HG02885 (cell line): ENCODE measurements at regions not wholly inside any gene's neighbourhood (a gene's known extent, or its start where the extent isn't known, plus 50 kb on each side); places are given as distances from the start of the nearest gene placed in this dataset.

ENCODE experiments used
- ATAC-seq: cut with Tn5 transposase; IDR thresholded peaks from one replicate; pipeline ENCODE4 v1.9.1; 2021; ENCODE audit warnings: mild to moderate bottlenecking; ENCODE audit not compliant: unreplicated experiment, poor library complexity

DNA sequence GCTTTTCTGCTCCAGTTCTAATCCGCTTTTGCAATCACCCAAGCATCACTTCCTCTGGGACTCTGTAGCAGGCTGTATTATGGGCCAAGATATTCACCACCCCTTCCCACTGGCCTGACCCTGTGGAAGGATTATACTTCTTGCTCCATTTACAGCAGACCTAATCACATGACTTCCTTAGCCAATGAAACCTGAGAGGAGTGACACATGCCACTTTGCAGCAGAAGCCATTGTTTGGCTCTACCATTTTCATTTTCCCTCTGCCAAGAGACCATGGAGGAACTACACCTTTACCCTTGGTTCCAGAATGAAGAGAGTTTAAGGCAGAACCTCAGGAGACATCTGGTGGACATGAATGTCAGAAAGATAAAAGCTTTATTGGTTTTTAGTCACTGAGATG is 134.9 kb upstream of the HSD17B12 start:
- ATAC-seq, result no peak

GRCh38 chr11:43546561-43547429 is 133.7 kb upstream of the HSD17B12 start:
- ATAC-seq, result no peak

DNA sequence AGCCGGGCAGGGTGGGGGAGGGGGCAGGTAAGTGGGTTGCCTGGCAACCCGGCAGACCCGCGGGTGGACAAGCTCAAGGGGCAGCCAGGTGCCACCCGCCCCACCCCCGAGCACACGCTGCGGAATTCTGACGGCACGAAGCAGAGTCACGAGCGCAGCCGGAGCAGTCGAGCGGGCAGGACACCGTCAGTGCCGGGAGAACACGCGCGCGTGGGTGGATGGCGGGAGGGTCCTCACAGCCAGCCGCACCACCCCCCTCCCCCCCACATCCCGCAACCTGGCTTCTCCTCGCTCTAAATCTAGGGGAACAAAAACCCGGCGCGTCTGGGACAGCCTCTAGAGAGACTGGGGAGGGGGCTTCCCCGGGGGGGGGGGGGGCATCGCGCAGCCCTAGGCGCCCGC is 133.1 kb upstream of the HSD17B12 start:
- ATAC-seq, result no peak

DNA sequence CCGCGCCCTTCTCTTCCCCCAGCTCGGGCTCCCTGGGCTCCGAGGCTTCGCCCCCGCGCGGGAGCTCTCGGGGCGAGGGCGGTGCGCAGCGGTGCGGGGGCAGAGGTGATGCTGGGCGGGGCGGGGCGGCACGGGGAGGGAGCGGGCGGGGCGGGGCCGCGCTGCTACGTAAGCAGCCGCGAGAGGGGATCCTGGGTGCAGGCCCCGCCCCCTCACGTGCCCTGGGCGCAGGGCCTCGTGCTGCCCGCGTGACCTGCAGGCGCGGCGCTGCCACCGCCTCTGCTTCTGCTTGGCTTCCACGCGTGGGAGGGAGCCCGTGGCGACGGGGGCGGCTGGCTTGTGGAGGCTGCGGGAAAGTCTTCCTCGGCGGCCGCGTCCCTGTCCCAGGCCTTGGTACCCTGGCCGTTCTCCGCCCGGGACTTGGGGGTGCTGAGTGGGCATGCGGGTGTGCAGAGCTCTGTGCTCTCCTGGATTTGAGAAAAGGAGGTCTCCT is 132.6 kb upstream of the HSD17B12 start:
- ATAC-seq, result no peak

- no peak for ATAC-seq
These were observed 131.6 kb upstream of the HSD17B12 start for GRCh38 chr11:43548916-43549315.

GRCh38 chr11:43549624-43550023 is 130.9 kb upstream of the HSD17B12 start:
- no peak for ATAC-seq

- no peak for ATAC-seq
These were observed 129.8 kb upstream of the HSD17B12 start for GRCh38 chr11:43550714-43551113.

DNA sequence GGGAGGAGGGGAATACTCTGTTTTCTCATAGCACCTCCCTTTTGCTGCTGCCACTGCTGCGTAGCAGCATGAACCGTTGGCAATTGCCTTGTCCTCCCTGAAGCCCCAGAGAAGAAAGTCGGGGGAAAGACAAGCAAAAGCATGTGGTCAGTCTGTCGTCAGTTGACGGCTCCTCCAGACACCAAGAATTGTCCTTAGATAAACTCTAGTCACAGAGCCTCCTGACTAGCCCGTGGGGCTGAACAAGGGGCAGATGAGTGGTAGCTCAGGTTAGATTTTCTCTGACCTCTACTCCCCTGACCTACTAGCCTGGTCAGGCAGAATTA is 126.4 kb upstream of the HSD17B12 start:
- no peak for ATAC-seq

DNA sequence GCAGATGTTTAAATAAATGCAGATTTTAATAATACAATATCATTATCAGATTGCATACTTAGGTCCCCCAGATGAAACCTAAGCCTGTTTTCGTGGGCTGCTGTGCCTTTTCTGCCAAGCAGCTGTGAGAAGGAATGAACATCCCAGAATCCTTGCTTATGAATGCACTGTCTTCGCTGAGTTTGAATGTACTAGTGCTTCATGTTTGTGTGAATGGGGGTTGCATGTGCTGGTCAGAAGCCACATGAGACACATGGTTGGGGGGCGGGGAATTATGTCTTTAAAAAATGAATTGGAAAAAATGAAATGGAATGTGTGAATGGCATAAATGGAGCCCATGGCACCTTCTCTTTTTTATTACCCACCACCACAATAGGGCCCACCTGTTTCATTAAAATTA is 125.4 kb upstream of the HSD17B12 start:
- no peak for ATAC-seq

GRCh38 chr11:43555816-43556611 is 124.5 kb upstream of the HSD17B12 start:
- ATAC-seq, result no peak

- no peak for ATAC-seq
These were observed 123.7 kb upstream of the HSD17B12 start for GRCh38 chr11:43556612-43557375.

DNA sequence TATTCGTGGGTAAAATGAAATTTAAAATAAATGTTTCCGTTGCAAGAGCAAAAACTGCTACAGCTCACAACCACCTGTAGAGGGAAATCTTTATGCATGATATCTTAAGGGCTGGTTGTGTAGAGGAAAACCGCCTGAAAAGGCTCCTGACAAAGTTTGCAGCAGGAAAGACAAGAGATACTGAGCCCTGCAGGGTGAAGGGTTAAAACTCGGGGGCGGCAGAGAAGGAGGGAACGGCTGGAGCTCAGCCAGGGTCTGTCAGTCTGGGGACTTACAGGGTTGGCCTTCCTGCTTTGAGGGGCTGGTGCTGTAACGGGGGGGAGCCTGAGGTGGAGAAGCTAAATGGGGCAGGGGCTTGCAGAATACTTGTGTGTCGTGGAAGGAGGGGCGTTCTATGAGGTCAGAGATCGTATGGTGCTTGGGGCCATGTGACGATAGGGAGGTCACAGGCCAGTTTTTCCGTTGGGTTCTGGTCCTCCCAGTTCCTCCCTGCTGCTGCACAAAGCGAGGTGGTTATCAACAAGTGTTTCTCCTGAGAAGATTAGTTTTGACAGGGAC is 122.9 kb upstream of the HSD17B12 start:
- ATAC-seq, result no peak

DNA sequence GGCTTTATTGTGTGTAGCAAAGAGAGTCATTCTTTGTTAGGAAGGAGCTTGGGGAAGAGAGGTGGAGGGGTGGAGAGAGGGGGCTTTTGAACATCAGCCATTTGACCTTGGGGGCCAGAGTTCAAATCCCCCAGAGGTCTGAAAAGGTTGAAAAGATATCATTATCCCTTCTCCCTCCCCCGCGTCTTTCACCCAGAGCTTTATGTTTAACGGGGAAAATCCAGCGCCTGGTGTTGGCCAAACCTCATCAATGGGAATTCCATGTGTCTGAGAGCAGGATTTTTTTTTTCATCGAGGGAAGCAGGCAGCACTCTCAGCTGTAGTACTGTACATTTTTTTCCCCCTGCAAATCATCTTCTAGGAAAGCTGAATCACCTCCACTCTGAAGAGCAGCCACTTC is 122.4 kb upstream of the HSD17B12 start:
- ATAC-seq, result no peak

DNA sequence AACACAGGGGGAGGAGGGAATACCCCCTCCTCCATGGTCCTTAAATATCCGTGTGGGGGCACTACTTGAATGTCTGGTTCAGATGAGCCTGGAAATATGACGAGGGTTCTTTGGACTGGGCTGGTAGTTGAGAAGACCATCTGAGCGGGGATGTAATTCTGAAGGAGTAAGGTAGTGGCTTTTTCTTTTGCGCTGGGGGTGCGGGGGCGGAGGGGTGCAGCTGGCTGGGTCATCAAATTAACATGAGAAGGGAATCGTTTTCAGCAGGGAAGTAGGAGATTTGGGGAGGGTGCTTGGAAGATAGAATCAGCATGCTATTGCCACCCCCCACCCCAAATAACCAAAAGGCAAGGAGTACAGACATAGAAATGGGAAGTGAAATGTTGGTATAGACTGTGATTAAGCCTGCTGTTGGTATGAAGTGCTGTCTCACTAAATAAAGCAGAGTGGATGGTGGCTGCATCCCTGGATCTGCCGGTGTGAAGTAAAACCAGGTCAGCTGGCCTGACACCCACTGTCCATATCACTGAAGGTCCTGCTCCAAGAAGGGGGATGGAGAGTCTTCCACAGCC is 121.9 kb upstream of the HSD17B12 start:
- no peak for ATAC-seq

DNA sequence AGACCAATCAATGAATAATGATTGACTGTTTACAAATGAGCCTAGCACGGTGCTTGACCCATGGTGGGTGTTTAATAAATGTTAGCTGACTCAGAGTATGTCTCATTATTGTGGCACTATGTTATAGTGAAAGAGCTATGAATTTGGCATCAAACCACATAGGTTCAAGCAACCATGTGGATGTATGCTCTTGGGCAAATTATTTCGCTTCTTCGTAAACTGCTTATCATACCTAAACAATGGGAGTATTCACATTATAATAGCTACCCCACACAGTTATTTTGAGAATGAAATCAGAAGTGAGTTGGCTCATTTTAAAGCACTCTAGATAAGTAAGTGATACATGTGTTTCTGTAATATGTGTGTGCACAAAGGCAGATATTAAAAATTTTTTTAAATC is 118.7 kb upstream of the HSD17B12 start:
- ATAC-seq, result no peak

GRCh38 chr11:43567396-43567975 is 113.1 kb upstream of the HSD17B12 start:
- peak; percentile 81 for ATAC-seq

DNA sequence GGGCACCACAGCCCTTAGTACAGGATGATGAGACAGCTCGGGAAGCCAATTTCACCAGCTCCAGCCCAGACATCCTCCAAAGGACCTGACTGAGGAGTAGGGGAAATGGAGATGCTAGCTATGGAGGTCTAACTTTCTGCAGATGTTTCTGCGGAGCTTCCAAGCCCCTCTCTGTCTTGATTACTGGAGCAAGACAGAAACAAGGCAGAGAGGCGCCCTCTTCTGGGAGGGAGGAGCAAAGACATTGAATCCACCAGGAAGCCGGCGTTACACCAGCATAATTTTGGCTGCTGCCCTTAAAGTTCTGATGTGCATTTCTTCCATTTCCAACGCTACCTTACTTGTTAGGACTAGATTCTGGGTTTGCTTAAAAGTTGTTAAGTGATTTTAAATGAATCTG is 107.3 kb upstream of the HSD17B12 start:
- peak; percentile 48 for ATAC-seq

DNA sequence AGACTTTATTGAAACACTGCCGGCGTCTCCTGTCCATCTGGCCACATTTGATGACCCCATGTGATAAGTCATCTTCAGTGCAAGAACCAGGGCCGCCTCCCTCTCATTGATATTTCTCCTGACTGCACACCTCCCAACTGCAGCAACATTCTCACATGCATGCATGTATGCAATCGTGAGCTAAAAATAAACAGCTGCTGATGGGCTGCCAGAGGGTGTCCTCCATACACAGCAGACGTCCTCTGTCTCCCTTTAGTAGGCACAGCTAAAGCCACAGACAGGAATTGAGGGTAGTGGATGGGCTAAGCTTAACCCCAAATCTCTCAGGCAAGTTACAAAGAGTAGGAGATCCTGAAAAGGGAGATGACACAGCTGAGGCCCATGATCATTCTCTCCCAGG is 106.7 kb upstream of the HSD17B12 start:
- no peak for ATAC-seq

DNA sequence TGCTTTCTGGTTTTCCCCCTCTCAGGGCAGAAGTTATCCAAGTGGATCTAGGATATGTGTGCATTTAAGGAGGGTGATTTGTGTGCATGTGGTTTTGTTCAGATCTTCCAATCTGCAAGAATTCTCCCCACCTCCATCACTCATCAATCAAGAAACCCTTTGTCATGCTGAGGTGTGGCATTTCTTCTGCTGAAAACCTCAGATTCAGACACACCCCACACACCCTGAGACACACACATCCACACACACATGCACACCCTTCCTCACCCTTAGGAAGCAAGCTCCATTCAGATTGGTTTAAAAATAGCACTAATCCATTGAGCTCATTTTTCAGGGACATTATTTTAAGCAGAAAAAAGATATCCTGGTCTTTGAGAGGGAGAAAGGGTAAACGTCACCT is 106.1 kb upstream of the HSD17B12 start:
- no peak for ATAC-seq
